ENCODE measurements at regions not wholly inside any gene's neighbourhood (a gene's known extent, or its start where the extent isn't known, plus 50 kb on each side); places are given as distances from the start of the nearest gene placed in this dataset.

- no peak for TF ChIP-seq EZH2 (IDR thresholded peaks at IDR 0.05; ENCODE audit: low read depth, low read length, severe bottlenecking)
- no peak for TF ChIP-seq GTF2F1 (IDR thresholded peaks at IDR 0.05; ENCODE audit: borderline replicate concordance, low read depth, low read length)
- TF ChIP-seq SIX5 (IDR thresholded peaks at IDR 0.05; ENCODE audit: low read depth, low read length): no peak
- TF ChIP-seq SRF (IDR thresholded peaks at IDR 0.05; ENCODE audit: low read depth, low read length): no peak
- no peak for TF ChIP-seq TAF1 (IDR thresholded peaks at IDR 0.05; ENCODE audit: low read depth, low read length)
- no peak for TF ChIP-seq TCF12 (IDR thresholded peaks at IDR 0.05; ENCODE audit: low read depth, low read length)
- TF ChIP-seq, protein P1, sequence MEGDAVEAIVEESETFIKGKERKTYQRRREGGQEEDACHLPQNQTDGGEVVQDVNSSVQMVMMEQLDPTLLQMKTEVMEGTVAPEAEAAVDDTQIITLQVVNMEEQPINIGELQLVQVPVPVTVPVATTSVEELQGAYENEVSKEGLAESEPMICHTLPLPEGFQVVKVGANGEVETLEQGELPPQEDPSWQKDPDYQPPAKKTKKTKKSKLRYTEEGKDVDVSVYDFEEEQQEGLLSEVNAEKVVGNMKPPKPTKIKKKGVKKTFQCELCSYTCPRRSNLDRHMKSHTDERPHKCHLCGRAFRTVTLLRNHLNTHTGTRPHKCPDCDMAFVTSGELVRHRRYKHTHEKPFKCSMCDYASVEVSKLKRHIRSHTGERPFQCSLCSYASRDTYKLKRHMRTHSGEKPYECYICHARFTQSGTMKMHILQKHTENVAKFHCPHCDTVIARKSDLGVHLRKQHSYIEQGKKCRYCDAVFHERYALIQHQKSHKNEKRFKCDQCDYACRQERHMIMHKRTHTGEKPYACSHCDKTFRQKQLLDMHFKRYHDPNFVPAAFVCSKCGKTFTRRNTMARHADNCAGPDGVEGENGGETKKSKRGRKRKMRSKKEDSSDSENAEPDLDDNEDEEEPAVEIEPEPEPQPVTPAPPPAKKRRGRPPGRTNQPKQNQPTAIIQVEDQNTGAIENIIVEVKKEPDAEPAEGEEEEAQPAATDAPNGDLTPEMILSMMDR (IDR thresholded peaks at IDR 0.05; ENCODE audit: control extremely low read depth in 1 of 3, insufficient read depth in 1 of 3, low read depth in 1 of 3, low read length in 3 of 3): no peak
- no peak for TF ChIP-seq RAD21 (IDR thresholded peaks at IDR 0.05 in 1 of 2, conservative IDR thresholded peaks at IDR 0.05 in 1 of 2; ENCODE audit: low read depth in 2 of 2, low read length in 2 of 2)
- TF ChIP-seq, protein P2, sequence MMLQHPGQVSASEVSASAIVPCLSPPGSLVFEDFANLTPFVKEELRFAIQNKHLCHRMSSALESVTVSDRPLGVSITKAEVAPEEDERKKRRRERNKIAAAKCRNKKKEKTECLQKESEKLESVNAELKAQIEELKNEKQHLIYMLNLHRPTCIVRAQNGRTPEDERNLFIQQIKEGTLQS (IDR thresholded peaks at IDR 0.05; ENCODE audit: insufficient read depth, low read depth, low read length): no peak
Measured at GRCh38 chr3:25169151-25169550, 258.9 kb upstream of the RARB start.

Data from H1 (cell line).